K562 (cell line): ENCODE measurements at regions not wholly inside any gene's neighbourhood (a gene's known extent, or its start where the extent isn't known, plus 50 kb on each side); places are given as distances from the start of the nearest gene placed in this dataset.

Experiments used
- CTCF ChIP-seq, 3 experiments: IDR thresholded peaks in 2 of 3; conservative IDR thresholded peaks in 1 of 3; 2 replicates each; pipeline ENCODE4 v1.5.1; 2011 to 2012; ENCODE audit warnings: low read length in 3 of 3, mild to moderate bottlenecking in 3 of 3, control low read depth in 2 of 3, improper control_type of control experiment in 1 of 3, inconsistent platforms in 1 of 3, low read depth in 1 of 3, mixed read lengths in 1 of 3, moderate library complexity in 1 of 3; ENCODE audit not compliant: insufficient read depth in 2 of 3
- SLC30A9 ChIP-seq: fragments of 250-450 bp; sonication (Bioruptor Pico); IDR thresholded peaks from 2 replicates; pipeline ENCODE4 v1.8.0; 2022; ENCODE audit warnings: mild to moderate bottlenecking, moderate library complexity
- TCF3 ChIP-seq: sonication (generic); formaldehyde crosslinking; IDR thresholded peaks from 2 replicates; pipeline ENCODE4 v1.4.0; 2020; ENCODE audit warnings: mild to moderate bottlenecking, missing genetic modification reagents

- TF ChIP-seq SLC30A9 (CRISPR knock-in tag) (no peak), CTCF (IDR thresholded peaks at IDR 0.05 in 2 of 3, conservative IDR thresholded peaks at IDR 0.05 in 1 of 3; ENCODE audit: insufficient read depth in 2 of 3, low read depth in 1 of 3, low read length in 3 of 3) (no peak), TCF3 (CRISPR knock-in tag) (no peak)
Measured at GRCh38 chr1:228911225-228912210, 176.2 kb downstream of the RHOU start.
